Hematopoietic multipotent progenitor cell (in vitro differentiated cells): ENCODE measurements at regions not wholly inside any gene's neighbourhood (a gene's known extent, or its start where the extent isn't known, plus 50 kb on each side); places are given as distances from the start of the nearest gene placed in this dataset.
A peak's percentile ranks its signal among the peaks of the same experiment; 100 is the strongest.

ENCODE experiments used
- DNase-seq, 3 donors: peaks; one replicate each; pipeline ENCODE4 v3.0.0-alpha.2; 2011 to 2015; ENCODE audit warnings: low read depth in 2 of 3, low spot score in 2 of 3

DNA sequence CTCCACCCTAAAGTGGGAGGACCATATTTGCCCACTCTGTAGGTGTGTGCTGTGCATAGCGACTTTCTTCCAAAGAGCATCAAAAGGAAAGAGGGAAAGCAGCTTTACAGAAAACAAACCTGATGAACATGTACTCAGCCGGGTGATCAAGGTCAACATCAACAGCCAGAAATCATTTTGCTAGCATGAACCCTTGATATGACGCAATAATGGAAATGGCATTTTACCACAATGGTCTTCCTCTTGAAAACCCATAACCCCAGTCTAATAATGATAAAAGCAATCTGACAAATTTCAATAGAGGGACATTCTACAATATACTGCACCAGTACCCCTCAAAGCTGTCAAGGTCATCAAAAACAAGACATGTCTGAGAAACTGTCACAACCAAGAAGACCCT, 350.2 kb downstream of the FBXO15 start:
- DNase-seq: no peak

DNA sequence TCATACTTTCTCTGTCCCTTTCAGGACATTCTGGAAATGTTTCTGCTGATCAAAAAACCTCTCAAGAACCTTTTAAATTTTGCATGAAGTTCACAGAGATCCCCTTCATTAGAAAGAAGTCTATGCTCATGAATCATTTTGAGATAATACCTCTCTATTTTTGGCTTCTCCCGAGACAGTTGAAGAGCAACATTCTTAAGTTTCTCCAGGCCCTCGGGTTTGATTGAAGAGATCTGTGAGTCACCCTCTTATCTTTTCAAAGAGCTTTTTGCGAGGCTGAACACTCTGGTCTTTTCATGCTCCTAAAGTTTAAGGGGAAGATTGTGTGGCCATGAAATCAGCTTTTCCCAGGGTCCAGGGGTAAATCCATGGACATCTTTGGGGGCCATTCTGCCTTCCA, 354.2 kb downstream of the FBXO15 start:
- DNase-seq: no peak

DNA sequence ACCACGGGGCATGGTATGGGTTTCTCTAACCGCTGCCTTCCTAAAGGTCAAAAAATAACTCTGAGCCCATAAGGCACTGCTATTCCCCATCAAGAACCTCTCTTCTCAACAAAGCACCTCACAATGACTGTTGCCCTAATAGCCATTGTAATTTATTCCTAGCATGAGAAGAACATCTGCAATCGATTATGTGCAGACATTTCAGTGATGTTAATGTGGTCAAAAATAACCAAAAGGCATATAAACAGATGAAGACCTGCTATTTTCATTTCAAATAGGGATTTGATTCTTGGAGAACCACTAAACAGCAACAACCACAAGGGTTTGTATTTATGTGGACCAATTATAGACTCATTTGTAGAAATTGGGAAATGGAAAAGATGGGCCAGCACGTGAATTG, 356.6 kb downstream of the FBXO15 start:
- DNase-seq: no peak

DNA sequence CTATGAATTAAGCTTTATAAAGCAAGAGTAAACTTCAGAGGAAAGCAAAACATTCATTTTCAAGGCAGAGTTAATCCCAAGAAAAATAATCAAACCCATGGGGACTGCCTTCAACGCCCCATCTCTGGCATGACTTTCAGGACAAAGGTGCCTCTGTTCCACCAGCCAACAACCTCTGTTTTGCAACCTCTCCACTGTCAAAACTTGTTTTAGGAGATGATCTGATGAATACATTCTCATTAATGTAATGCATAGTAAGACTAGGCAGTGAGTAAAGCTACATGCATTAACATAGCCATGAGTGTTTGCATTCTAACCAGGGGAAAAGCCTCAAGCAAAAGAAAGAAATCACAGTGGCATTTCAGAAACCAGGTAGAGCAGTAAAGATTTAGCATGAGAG, 357.0 kb downstream of the FBXO15 start:
- no peak for DNase-seq

DNA sequence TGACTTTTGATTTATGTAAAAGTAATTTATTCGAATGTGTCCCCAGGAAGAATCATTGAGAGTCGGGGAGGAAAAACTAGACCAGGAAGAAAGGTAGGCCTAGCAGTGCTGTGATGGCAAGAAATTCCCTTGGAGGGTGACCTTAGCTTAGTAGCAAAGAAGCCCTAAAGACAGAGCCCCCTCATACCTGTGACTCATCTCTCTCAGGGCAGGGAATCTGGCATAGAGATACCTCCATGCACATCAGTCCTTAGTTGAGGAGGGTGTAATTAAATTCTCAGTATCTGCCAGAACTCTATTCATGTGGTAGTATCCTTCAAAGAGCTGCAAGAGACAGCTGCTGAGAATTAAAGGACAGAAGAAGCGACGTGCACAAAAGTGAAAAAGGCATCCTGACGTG, 360.3 kb downstream of the FBXO15 start:
- DNase-seq: no peak

DNA sequence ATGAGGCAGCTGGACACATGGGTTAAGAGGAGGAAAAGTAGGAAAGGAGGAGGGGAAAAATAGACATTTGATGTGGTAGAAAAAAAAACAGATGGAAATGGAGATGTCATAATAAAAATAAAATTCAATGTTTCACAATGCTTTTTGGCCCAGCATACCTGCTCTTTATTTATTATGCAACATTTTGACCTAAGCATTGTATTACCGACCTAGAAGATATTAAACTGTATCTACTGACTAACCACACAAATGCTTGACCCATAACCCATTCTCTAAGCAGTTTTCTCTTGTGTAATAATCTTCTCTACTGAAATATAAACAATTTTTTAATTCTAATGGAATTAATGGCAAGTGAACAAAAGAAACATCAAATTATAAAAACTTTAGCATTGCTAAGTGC, 362.3 kb downstream of the FBXO15 start:
- no peak for DNase-seq

DNA sequence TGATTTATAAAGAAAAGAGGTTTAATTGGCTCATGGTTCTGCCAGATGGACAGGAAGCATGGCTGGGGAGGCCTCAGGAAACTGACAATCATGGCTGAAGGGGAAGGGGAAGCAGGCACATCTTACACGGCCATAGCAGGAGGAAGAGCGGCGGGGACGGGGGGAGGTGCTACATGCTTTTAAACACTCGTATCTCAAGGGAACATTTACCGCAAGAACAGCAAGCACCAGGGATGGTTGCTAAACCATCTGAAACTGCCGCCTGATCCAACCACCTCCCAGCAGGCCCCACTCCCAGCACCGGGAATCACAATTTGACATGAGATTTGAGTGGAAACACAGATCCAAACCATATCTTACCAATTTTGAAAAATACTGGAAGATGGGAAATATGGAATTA, 362.8 kb downstream of the FBXO15 start:
- DNase-seq: no peak

DNA sequence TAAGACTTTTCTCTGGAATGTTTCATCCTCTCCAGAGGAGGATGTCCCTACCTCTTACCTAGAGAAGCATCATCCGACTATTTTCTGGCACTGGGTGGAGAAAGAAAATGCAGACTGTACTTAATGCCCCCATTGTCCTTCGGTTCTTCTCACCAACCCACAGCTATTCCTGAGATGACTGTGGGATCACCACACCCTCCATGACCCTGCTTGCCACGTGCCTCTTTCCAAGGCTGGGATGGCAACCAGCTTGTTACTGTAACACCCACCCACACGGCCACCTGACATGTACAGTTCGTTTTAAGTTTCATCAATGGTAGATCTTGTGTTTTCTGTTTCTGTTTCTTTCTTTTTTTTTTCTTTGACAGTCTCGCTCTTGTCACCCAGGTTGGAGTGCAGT, 365.2 kb downstream of the FBXO15 start:
- no peak for DNase-seq

DNA sequence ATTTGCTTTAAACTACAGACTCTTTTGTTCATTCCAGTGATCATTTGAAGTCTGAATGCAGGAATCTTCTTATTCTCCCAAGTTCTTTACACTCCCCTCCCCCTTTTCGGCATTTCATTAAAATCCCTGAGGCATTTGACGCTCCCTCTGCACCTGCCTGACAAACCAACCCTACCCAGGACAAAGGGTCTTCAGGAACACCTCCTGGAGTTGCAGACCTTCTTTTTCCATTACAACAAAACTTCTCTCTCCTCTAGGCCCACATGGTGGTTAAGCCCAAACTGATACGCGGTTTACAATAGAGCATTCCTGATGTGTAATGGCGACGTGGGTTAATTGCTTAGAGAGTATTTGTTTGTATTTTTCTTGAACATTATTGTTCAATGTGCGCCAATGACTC, 367.4 kb downstream of the FBXO15 start:
- DNase-seq: no peak

DNA sequence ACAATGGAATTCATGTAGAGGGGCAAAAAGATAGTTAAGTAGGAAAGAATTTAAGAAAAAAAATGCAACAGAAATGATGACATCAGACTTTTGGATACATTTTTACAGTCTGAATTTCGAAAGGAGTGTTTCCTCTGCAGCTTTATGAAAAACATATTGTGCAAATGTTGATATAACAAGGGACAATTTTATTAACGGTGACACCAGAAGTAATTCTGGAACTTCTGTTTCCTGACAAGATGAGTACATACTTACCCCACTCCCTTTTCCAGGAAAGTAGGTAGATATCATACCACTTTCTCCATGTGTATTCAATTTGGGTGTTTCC, 369.6 kb downstream of the FBXO15 start:
- DNase-seq: no peak

DNA sequence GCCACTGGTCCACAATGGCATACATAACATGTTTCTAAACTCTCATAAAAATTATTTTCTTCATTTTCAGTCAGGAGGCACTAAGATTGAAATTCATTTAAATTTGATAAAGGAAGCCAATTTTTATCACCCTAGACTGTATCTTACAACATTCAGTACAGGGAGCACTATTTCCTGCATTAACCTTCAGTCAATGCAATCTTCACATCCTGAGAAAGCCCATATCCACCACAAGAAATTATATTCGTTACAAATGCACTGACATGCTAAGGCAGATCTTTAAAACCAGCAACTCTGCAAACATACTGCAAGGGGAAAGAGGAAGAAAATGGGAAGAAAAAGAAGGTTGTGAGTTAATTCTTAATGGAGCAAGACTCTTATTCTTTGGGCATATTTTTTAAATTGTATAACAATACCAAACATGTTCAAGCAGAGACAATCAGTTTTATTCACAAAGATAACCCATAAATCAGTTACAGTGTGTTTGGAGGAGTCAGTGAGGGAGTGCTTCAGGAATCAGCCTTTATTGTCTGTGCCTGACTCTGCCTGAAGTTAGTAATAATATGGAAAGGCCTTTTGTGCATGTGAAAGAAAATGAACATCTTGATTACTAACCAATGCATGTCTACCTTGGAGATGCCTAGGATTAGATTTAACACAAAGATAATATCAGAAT, 370.1 kb downstream of the FBXO15 start:
- no peak for DNase-seq

DNA sequence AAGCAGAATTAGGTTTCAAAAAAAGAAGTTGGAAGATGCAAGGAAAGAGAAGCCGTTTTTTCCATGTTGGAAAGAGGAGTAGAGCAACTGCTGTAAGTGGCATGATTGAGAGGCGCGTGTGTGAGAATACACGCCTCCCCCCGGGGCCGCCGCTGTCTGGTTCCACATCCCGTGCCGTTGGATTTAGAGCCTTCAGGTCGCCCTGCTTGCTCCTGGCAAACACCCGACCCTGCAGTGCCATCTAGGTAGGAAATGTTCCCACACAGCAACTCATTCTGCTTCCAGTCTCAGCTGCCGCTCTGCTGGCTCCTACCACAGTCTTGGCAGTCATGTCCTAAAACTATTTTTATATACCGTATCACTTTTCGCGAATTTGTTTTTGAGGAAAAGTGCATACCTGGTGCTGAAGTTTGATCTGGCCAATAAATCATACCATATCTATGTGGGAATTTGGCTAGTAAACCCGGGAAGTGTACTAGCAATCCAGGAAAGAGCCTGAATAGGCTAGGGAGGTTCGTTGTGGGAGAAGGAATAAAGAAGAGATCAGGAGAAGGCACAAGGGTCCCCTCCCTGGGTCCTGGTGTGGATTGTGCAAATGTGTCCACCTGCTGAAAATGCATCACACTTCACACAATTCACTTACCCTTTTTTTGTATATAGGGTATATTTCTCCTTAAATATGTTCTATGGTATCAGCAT, 372.7 kb downstream of the FBXO15 start:
- DNase-seq: no peak

DNA sequence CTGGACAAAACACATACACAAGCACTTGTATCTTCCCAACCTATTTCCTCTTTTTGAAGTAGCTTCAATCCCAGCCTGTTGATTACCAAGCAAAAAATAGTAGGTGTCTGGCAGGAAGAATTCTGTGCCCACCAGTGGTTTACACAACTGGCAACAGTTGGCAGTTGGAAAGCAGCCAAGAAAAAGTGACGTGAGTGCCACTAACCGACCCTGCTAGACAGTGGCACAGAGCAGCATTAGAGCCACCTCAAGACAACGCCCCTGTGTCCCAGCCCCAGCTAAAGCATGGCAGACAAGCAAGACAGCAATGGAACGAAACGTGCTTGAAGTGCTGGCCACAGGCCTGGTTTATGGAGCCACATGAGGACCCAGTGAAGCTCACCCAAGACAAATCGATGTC, 379.6 kb downstream of the FBXO15 start:
- DNase-seq: peak in 2 of 3 donors; percentile 79 to 92

DNA sequence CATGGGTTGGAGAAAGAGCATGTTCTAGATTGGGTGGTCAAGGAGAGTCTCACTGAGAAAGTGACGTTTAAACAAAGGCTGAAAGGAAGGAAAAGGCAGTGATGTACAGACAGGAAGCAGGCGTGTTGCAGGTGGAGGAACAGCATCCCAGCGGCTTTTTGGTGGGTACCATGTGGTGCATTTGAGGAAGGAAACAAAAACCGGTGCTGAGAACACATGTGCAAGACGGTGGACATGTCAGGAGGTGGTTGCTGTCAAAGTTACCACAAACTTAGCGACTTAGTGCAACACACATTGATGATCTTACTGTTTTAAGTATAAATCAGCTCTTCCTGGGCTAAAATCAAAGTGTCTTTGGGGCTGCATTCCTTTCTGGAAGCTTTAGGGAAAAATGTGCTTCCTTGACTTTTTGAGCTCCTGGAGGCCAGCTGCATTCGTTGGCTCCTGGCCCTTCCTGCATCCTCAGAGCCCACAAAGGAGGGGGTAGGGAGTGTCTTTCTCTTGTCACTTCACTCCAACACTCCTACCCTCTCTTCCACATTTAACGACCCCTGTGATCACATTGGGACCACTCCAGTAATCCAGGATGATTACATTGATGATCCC, 380.6 kb downstream of the FBXO15 start:
- DNase-seq: peak in 2 of 3 donors; percentile 74 to 90

DNA sequence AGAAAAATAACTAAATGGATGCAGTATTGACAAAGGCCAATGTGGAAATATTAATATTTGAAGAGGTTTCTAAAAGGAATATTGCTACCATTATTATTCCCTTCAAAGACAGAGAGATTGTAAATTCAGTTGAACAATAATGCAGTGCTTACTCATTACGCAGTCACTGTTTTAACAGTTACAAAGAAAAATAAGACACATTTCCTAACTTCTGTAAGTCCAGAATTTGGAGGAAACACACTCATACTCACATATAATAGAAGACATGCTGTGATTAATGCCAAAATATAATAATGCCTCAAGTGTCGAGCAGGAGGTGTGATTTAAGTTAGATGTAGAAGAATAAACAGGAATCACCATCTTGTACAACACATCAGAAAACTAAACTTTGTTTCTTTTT, 389.2 kb downstream of the FBXO15 start:
- DNase-seq: no peak

DNA sequence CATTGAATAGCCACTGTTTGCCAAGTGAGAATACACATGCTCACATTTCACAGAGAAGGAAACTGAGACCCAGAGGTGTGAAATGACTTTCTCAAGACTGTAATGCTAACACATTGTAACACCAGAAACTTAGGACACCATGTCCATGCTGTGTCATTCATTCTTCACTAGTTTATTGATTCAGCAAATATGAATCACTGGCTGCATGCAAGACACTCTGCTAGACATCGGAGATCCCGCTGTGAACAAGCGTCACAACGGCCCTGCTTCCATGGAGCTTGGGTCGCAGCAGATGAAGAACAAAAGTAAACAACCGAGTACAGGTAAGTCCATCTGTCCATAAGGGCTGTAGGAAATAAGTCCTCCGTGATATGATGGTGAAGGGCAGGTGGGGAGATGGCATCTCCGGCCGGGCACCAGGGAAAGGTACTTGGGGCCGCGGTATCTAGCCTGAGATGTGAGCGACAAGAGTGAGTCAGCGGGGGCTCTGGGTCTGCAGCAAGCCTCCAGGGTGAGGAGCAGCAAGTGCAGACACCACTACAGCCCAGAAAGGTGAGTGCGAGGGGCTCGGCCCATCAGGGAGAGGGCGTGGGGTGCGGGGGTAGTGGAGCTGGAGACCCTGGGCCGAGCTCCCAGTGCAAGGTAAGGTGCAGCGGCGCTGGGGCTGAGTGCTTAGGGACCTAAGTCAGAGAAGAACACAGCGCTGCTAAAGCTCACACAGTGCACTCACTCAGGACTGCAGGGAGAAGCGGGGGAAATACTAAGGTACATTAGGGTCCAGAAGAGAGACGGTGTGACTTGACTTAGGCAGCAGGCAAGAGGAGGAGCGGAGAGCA, 391.2 kb downstream of the FBXO15 start:
- no peak for DNase-seq

DNA sequence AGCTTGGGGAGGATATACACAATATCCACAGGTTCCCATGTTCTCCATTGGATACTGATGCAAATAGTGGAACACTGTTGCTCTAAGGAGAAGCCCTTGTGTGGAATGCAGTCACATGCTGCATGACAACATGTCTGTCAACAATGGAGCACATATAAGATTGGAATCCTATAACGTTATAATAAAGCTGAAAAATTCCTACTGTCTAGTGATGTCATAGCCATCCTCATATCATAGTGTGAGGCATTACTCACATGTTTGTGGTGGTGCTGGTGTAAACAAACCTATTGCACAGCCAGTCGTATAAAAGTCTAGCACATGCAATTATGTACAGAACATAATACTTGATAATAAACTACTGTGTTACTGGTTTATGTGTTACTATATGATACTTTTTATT, 394.7 kb downstream of the FBXO15 start:
- DNase-seq: no peak

DNA sequence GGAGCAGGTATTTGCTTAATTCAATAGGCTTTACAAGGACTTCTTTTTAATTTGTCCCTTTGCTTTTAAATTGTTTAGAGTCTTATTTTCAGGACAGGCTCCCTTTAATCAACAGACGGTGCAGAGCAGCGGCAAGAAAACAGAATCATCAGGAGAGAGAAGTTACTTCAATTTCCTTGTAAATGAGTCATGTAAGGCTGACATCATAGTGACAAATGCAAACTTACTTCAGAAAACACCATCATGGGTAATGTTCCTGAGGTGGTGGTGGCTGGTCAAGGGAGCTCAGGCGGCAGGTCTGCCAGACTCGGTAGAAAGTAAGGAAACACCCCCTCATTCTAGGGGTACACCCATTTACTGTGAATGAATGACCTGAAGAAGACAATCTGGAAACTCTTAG, 395.1 kb downstream of the FBXO15 start:
- DNase-seq: no peak

DNA sequence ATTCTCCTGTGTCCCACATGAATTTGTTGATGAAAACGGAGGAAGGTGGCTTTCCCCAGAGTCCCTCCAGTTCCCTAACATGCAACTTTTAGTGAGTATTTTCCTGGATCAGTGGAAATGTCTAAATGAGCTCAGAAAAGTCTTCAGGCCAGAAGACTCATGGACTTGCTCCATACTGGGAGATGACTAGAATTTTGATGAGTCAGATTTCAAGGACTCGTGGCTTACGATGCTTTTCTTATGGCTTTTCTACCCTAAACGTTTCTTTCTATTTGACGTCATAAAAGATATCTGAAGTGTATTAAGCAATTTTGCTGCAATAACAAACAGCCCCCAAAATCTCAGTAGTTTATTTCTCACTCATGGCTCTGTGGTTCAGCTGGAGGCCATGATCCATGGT, 397.6 kb downstream of the FBXO15 start:
- no peak for DNase-seq

DNA sequence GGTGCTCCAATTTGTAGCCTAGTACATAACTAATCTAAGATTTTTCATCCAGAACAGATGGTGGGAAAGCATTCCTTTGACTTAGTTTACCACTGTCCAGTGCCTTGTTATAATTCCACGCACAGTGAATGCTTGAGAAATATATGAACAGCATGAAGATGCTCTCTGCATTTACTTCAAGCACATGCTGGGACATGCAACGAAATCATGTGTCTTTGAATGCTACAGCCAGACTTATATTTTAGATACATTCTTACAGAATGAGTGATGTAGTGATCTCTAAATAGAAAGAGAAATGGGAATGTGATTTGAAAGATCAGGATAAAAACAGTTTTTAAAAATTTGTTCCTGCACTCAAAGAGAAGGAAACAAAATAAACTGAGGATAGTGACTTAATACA, 398.3 kb downstream of the FBXO15 start:
- DNase-seq: no peak

DNA sequence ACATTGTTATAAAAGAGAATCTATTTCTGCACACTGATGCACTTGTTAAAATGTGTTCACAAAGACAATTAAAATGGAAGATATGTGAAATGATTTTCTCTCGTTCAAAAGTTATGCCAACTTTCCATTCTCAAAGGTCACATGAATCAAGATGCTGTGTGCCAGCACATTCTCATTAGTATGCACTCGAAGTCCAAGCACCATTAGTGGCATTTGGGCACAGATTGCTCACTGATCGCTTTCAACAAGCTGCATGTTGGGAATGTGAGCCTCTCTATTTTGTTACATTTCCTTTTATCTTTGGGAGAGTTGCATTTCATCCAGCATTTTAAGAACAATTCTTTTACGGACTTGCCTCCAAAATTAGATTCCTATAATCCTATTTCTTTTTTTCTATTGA, 398.9 kb downstream of the FBXO15 start:
- no peak for DNase-seq

DNA sequence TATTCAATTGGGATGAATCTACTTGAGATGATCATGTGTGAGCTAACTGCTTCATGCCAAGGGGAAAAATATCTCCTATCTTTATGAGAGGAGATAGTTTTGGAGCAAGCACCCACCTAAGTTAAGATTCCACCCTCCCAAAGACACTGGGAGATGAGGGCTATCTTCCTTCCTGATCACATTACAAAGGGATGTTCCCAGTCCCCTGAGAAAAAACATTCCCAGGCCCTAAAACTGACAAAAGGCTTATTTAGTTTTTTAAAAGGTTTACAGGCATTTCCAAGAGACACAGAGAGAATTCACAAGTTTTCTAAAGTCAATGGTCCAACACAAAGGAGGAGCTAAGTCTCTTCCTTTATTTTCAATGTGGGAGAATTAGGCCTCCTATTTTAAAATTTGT, 401.5 kb downstream of the FBXO15 start:
- no peak for DNase-seq
